ENCODE measurements at regions not wholly inside any gene's neighbourhood (a gene's known extent, or its start where the extent isn't known, plus 50 kb on each side); places are given as distances from the start of the nearest gene placed in this dataset.

DNA sequence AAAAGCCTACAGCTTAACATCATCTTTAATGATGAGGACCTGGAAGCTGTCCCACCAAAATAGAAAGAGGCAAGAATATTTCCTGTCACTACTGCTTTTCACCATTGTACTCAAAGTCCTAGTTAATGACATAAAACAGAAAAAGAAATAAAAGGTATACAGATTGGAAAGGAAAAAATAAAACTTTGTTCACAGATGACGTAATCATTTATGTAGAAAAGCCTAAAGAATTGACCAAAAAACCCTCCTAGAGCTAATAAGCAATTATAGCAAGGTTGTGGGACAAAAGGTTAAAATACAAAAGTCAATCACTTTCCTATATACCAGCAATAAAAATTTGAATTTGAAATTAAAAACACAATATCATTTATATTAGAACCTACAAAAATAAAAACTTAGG lies 97.2 kb upstream of the MDGA2 start:
- DNase-seq (ENCODE audit: low spot score): no peak
- no peaks in the 10 kb centered on the region for H3K79me2 ChIP-seq (ENCODE audit: low read depth)
- H3K36me3 ChIP-seq: no peaks in the 10 kb centered on the region
- Mint-ChIP-seq H3K27ac (no peak overlapping the region), H3K4me1 (no peaks in the 10 kb centered on the region), H3K4me3 (no peak overlapping the region), H3K9me3 (no peaks in the 10 kb centered on the region), H3K36me3 (no peaks in the 10 kb centered on the region), H3K27me3 (ENCODE audit: insufficient read depth, low read depth) (no peaks in the 10 kb centered on the region)
- H4K20me1 ChIP-seq (ENCODE audit: low read depth): no peaks in the 10 kb centered on the region
- no peak overlapping the region for H3K4me2 ChIP-seq
- no peaks in the 10 kb centered on the region for H3F3A ChIP-seq (ENCODE audit: low read depth)
- H3K4me3 ChIP-seq: no peak overlapping the region
- H3K4me1 ChIP-seq: no peaks in the 10 kb centered on the region
- TF ChIP-seq, protein P1, sequence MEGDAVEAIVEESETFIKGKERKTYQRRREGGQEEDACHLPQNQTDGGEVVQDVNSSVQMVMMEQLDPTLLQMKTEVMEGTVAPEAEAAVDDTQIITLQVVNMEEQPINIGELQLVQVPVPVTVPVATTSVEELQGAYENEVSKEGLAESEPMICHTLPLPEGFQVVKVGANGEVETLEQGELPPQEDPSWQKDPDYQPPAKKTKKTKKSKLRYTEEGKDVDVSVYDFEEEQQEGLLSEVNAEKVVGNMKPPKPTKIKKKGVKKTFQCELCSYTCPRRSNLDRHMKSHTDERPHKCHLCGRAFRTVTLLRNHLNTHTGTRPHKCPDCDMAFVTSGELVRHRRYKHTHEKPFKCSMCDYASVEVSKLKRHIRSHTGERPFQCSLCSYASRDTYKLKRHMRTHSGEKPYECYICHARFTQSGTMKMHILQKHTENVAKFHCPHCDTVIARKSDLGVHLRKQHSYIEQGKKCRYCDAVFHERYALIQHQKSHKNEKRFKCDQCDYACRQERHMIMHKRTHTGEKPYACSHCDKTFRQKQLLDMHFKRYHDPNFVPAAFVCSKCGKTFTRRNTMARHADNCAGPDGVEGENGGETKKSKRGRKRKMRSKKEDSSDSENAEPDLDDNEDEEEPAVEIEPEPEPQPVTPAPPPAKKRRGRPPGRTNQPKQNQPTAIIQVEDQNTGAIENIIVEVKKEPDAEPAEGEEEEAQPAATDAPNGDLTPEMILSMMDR (IDR thresholded peaks at IDR 0.05): no peak
- TF ChIP-seq EZH2phosphoT487 (IDR thresholded peaks at IDR 0.05): no peak
- no peak for TF ChIP-seq EZH2 (IDR thresholded peaks at IDR 0.05)
- no peaks in the 10 kb centered on the region for H3K27me3 ChIP-seq
- H3K27ac ChIP-seq: no peak overlapping the region
- H2AFZ ChIP-seq (replicated peaks): no peak overlapping the region
- no peak overlapping the region for H3K9ac ChIP-seq
- H3K9me3 ChIP-seq (ENCODE audit: low read depth): no peaks in the 10 kb centered on the region

DNA sequence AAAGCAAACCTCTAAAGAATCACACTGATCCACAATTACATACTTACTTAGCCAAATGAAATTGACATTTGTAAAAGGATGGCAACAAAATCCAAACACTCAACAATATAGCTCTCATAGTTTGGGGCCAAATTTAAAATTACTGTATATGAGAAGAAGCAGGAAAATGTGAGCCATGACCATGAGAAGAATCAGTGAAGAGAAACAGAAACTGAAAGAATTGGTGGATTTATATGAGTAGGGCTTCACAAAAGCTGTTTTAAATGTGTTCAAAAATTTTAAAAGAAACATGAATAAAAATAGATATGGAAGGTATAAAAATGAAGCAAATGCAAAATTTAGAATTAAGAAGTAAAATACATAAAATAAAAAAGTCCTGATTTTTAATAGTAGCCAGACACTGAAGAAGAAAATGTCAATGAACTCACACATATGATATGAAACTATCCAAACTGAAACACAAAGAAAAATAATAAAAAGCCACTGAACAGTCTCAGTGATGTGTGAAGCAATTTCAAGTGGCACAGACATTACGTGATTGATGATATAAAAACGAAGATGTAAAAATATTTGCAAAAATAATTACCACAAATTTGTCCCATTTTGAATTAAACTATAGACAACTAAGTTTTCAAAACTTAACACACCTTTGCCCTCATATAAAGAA lies 87.9 kb upstream of the MDGA2 start:
- H3K27me3 ChIP-seq: no peaks in the 10 kb centered on the region
- H3K4me3 ChIP-seq: no peak overlapping the region
- peaks cover 2% of the 10 kb centered on the region for H3K27me3 Mint-ChIP-seq (ENCODE audit: insufficient read depth, low read depth)
- no peaks in the 10 kb centered on the region for H3F3A ChIP-seq (ENCODE audit: low read depth)
- TF ChIP-seq, protein P1 (IDR thresholded peaks at IDR 0.05): no peak
- TF ChIP-seq EZH2 (IDR thresholded peaks at IDR 0.05): no peak
- no peak for TF ChIP-seq EZH2phosphoT487 (IDR thresholded peaks at IDR 0.05)
- H3K4me1 ChIP-seq: no peaks in the 10 kb centered on the region
- H3K36me3 ChIP-seq: no peaks in the 10 kb centered on the region
- DNase-seq (ENCODE audit: low spot score): no peak
- H3K27ac Mint-ChIP-seq: no peak overlapping the region
- no peak overlapping the region for H3K4me2 ChIP-seq
- no peaks in the 10 kb centered on the region for H3K4me1 Mint-ChIP-seq
- no peak overlapping the region for H2AFZ ChIP-seq (replicated peaks)
- H3K4me3 Mint-ChIP-seq: no peak overlapping the region
- no peak overlapping the region for H3K9ac ChIP-seq
- H3K9me3 Mint-ChIP-seq: peaks cover 7% of the 10 kb centered on the region
- no peaks in the 10 kb centered on the region for H3K36me3 Mint-ChIP-seq
- no peaks in the 10 kb centered on the region for H4K20me1 ChIP-seq (ENCODE audit: low read depth)
- H3K27ac ChIP-seq: no peak overlapping the region
- H3K79me2 ChIP-seq (ENCODE audit: low read depth): no peaks in the 10 kb centered on the region
- no peaks in the 10 kb centered on the region for H3K9me3 ChIP-seq (ENCODE audit: low read depth)

DNA sequence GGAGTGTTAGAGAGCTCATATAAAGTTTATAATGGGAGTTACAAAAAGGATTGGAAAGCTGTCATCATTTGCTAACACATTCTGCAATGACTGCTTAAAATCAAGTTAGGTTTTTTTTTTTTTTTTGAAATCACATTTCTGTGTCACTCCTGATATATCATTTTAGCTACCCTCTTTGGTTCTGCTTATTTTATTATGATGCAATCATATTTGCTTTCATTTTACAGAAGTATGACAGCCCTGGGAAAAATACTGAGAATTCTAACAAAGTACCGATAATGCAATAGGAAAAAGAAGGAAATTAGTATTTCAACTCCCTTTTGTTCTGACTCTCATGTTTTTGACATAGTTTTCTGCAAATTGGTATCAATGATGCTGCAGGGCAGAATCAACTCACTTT lies 71.6 kb upstream of the MDGA2 start:
- H3K4me1 Mint-ChIP-seq: peaks cover 5% of the 10 kb centered on the region
- no peaks in the 10 kb centered on the region for H3K79me2 ChIP-seq (ENCODE audit: low read depth)
- H3F3A ChIP-seq (ENCODE audit: low read depth): no peaks in the 10 kb centered on the region
- no peak overlapping the region for H3K9ac ChIP-seq
- H2AFZ ChIP-seq (replicated peaks): no peak overlapping the region
- TF ChIP-seq, protein P1 (IDR thresholded peaks at IDR 0.05): no peak
- no peak for TF ChIP-seq EZH2 (IDR thresholded peaks at IDR 0.05)
- no peak for TF ChIP-seq EZH2phosphoT487 (IDR thresholded peaks at IDR 0.05)
- no peaks in the 10 kb centered on the region for H3K9me3 Mint-ChIP-seq
- no peaks in the 10 kb centered on the region for H3K36me3 ChIP-seq
- no peaks in the 10 kb centered on the region for H3K9me3 ChIP-seq (ENCODE audit: low read depth)
- H3K4me3 Mint-ChIP-seq: no peak overlapping the region
- no peaks in the 10 kb centered on the region for H4K20me1 ChIP-seq (ENCODE audit: low read depth)
- H3K27ac ChIP-seq: no peak overlapping the region
- H3K27me3 ChIP-seq: no peaks in the 10 kb centered on the region
- no peak for DNase-seq (ENCODE audit: low spot score)
- H3K27ac Mint-ChIP-seq: no peak overlapping the region
- H3K36me3 Mint-ChIP-seq: no peaks in the 10 kb centered on the region
- no peaks in the 10 kb centered on the region for H3K27me3 Mint-ChIP-seq (ENCODE audit: insufficient read depth, low read depth)
- no peak overlapping the region for H3K4me3 ChIP-seq
- H3K4me1 ChIP-seq: no peaks in the 10 kb centered on the region
- no peak overlapping the region for H3K4me2 ChIP-seq

All from neural progenitor cell (in vitro differentiated cells).